SKM-1 treated with dmso at 0.1 percent for 144 hours (cell line): ENCODE measurements at regions not wholly inside any gene's neighbourhood (a gene's known extent, or its start where the extent isn't known, plus 50 kb on each side); places are given as distances from the start of the nearest gene placed in this dataset.
A peak's percentile ranks its signal among the peaks of the same experiment; 100 is the strongest.

Source experiments
- DNase-seq: peaks from one replicate; lab custom pipeline; 2025; ENCODE audit not compliant: unreplicated experiment; lab: John Stamatoyannopoulos, UW

DNA sequence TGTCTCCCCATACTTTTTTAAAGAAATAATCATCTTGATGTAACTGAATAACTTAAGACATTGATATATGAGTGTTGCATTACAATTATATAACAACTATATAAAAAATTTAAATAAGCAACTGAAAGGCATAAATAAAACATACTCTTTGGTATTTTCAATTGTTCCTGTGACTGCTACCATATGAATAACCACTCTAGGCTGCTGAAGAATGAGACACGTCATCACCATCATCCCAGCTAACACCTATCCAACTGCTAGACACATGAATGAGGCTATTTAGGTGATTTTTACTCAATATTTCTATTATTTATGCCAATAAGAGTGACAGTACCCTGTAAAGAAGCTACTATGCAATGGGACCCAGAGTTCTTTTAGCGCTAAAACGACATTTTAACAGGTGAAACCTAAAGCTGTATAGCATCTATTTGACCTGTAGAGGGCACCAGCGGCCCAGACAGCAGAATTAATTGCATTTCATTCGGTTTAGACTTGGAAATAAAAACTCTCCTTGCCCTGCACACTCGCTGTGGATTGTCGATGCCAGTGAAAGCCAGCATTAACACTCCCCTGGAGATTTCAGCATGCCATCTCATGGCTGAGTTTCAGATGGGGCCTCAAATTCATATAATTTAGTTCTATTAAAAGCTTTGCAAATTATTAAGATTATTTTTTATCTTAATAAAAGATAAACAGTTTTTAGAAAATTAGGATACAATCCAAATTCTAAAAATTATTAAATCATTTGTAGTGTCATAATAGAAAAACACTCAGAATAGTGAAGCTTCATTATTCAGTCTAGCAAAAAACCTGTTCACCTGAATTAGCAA lies 89.4 kb upstream of the MAP2 start:
- DNase-seq: peak; percentile 44

DNA sequence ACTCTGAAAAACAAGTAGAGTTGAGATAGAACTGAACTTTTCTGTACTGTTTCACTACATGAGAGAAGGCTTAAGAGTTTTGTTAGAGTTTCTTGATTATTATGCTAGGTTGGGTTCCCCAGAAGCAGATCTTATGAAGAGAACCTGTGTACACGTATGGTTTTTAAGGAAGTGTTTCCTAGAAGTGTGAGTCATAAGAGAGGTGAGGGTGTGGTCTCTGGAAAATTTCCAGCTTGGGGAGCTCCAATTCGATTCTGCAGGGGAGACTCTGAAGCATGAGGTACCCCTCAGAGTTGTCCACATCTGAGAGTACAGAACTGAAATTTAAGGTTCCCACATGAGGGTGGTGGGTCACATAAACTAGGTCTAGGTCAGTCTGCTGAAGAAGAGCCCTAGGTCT lies 83.3 kb upstream of the MAP2 start:
- no peak for DNase-seq

DNA sequence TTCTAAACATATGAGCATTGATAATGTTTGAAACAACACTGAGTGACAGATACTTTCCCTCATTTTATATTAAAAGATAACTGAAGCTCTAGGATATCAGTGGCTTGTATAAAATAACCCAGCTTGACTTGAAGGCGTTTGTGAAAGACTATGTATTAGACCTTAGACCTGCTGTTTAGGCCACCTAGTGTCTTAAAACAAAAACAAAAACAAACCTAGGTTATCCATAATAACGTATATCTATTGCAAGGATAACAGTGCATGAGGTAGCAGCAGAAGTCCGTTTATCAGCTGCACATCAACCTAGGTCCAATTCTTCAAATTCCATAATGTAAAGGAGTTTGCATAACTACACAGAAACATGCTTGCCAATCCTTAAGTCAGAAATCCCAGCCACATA lies 79.5 kb upstream of the MAP2 start:
- no peak for DNase-seq

DNA sequence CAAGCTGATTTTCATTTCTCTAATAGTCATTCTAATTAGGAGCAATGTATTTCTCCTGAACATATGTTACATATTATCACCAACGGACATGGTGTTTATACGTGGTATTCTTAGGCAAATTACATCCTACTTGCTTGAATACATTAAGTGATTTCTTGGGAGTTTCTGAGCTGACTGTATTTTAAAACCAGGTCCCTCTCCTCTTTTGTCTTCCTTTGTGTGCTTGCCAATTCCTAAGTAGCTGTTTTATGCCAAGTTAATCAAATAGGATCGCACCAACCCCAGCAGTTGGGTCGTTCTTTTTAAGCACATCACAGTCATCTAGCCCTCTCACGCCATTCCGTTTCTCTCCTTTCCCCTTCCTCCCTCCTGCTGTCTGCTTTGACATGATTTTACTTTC lies 75.4 kb upstream of the MAP2 start:
- no peak for DNase-seq

DNA sequence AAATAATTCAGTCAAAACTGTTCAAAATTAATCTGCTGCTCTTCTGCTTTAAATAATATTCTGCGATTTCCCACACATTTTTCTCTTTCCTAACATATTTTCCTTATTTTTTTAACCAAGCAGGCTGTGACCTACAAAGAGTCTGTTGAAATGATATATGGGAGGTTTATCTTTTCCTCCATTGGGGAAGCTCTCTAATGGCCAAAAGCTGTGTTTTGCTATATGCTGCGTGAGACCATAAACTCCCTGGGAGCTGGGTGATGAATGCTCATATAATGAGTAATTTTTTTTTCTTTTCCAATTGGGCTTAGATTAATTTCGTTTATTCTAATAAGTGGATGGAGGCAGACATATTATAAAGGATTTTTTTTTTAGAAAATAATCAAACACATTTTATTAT lies 72.2 kb upstream of the MAP2 start:
- no peak for DNase-seq

DNA sequence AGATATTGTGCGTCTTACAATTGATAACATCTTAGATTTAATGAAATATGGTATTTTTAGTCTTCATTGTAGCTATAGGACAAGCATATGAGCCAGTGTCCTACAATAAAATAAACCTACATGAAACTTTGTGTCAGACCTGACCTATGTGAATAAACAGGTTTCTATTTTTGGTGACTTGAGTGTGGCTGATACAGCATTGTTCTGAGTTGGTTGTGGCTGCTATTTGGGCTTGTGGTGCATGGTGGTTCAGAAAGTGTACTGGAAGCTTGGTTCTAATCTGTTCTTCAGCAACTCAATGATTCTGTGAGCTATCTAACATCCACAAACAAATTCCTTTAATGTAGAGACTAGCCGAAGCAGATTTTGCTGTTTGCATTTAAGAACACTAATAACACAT lies 64.9 kb upstream of the MAP2 start:
- DNase-seq: no peak

DNA sequence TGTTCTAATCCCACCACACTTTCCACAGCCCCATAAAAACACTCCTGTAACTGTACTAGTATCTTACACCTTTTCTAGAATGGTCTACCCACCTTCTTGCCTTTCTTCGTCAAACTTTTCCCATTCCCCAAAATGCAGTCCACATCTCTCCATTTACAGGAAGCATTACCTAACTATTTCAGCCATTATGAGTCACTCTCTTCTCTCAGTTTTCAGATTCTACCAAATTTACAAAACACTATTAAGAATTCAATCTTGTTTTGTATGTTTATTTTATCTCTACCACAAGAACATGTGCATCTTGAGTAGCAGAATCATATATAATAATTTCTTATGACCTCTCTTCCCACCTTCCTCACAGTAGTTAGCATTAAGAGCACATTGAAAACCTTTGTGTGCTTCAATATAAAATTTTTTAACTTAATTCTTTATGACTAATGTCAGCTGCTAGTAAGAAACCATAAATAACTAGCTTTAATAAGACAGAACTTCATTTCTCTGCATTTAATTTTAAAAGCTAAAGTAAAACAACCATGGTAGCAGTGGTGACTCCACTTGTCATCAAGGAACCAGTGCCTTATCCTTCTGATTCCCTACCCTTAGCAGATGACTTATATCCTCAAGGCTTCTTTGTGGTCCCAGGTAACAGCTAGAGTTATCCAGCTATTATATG lies 56.6 kb upstream of the MAP2 start:
- no peak for DNase-seq

DNA sequence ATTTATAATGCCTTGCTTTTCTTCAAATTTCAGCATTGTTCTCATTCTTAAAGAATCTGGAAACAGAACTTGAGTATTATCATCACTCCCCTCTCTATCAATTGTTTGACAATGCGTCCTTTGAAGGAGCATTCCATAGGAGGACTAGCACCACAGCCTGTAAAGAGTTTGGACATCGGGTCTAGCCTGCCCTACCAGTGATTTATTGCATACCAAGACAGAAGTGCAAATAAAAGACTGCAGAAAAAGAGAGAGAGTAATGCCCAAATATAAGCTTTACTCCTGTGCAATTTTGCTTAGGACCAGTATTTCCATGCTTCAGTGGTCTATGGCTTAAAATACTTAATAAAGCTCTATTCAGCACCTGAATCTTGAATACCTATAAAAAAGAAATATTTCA lies 55.4 kb upstream of the MAP2 start:
- no peak for DNase-seq

DNA sequence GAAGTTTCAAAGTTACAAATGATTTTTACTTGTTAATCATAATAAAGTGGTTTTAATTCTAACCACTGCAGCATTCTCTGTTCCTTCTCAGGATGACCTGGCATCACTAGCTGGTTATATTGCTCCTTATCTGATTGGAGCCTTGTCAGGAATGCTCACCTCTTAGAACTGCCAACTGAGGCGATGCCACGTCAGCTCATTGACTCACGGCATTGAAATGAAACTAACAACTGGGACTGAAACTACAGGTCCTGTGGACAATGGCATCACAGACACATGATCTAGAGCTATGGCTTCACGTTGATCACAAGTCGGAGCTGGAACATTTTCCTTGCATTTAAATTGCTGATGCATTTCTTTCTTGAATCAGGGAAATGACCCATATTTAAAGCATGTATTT lies 54.9 kb upstream of the MAP2 start:
- DNase-seq: no peak

DNA sequence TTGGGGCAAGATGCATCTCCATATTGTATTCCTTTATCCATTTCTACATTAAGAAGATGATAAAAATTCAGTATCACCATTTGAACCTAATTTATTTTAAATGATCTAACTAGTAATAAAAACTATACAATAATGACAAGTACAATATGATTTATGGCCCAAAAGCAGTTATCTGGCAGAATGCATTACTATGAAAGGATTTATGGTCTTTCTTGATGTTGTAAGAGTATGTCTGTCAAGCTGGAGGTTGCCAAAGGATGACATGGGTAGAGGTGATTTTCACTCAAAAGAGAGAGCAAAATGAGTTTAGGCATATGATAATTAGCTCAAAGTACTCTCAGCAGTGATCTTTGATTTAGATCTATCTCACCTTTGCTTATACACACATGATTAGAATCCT lies 54.2 kb upstream of the MAP2 start:
- no peak for DNase-seq

DNA sequence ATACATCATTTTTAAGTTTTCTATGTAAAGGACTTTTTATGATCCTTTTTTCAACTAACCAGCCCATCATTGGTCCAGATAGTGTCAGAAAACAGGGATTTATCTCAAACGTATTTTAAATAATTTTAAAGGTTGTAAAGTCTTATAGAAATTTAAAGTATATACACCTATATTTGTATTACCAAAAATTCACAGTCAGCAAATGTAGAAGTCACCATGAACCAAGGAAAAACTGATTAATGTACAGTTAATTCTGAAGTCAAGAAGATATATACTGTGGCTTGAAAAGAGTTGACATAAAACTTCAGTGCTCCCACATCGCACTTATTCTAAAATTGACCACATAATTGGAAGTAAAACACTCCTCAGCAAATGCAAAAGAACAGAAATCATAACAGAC lies 52.4 kb upstream of the MAP2 start:
- DNase-seq: no peak
